Kidney (tissue), 13 donors: ENCODE measurements at regions not wholly inside any gene's neighbourhood (a gene's known extent, or its start where the extent isn't known, plus 50 kb on each side); places are given as distances from the start of the nearest gene placed in this dataset.
"Not testable (repeated sequence)": the region's sequence is repeated elsewhere in the genome, so short reads cannot be mapped to it uniquely, and the experiment has no call there.

Source experiments
- DNase-seq, 5 donors: peaks; one replicate each; pipeline ENCODE4 v3.0.0-alpha.2; 2013 to 2020
- FAIRE-seq: peaks from 2 replicates; lab custom pipeline; 2012; peaks lifted over from hg19 to GRCh38; lab: Jason Lieb, UNC
- H3K27ac ChIP-seq, 2 donors: one replicate each; pipeline ENCODE4 v1.7.0; 2013; ENCODE audit warnings: low read depth in 2 of 2, low read length in 2 of 2, inconsistent platforms in 1 of 2
- H3K27me3 ChIP-seq: one replicate; pipeline ENCODE4 v1.7.1; 2013; ENCODE audit warnings: low read length, inconsistent platforms; ENCODE audit not compliant: control insufficient read depth, insufficient read depth
- H3K36me3 ChIP-seq, 3 donors: one replicate each; pipeline versions ENCODE4 v1.7.0 to v1.7.1; 2013; ENCODE audit warnings: low read length in 3 of 3, control low read depth in 1 of 3, inconsistent platforms in 1 of 3; ENCODE audit not compliant: insufficient read depth in 3 of 3, control insufficient read depth in 2 of 3
- H3K4me1 ChIP-seq, 3 donors: one replicate each; pipeline versions ENCODE4 v1.7.0 to v1.7.1; 2013; ENCODE audit warnings: low read length in 3 of 3, inconsistent platforms in 1 of 3, low read depth in 1 of 3; ENCODE audit not compliant: control insufficient read depth in 2 of 3, insufficient read depth in 2 of 3
- H3K4me3 ChIP-seq, 3 donors: one replicate each; pipeline versions ENCODE4 v1.7.0 to v1.8.1; 2013; ENCODE audit warnings: low read length in 3 of 3, control low read depth in 1 of 3, inconsistent platforms in 1 of 3
- H3K9ac ChIP-seq, 3 donors: one replicate each; pipeline versions ENCODE4 v1.7.0 to v1.7.1; 2013; ENCODE audit warnings: low read length in 3 of 3, control low read depth in 1 of 3, inconsistent platforms in 1 of 3
- H3K9me3 ChIP-seq, 3 donors: one replicate each; pipeline versions ENCODE4 v1.7.0 to v1.7.1; 2013; ENCODE audit warnings: low read length in 3 of 3, control low read depth in 1 of 3, inconsistent platforms in 1 of 3; ENCODE audit not compliant: control insufficient read depth in 2 of 3, insufficient read depth in 1 of 3
- CTCF ChIP-seq: IDR thresholded peaks from 3 replicates; pipeline ENCODE4 v1.5.1; 2012; ENCODE audit warnings: mild to moderate bottlenecking, moderate library complexity, borderline replicate concordance; ENCODE audit not compliant: insufficient read depth; ENCODE audit errors: extremely low read depth
- intact Hi-C: fragments of 100-400 bp; cut with DNase I; formaldehyde crosslinking; loops from one replicate; pipeline ENCODE4 v1.11.1; 2022
- donor health status: control.
- donor health status: control.
- donor health status: control.
- donor health status: control.
- donor health status: control.
- donor health status: DM: yes; HTN: yes; CAD: no.
- donor health status: Normal renal cell carcinoma (clear cell type).

GRCh38 chr10:35959252-35959651 lies 317.2 kb upstream of the FZD8 start:
- Histone ChIP-seq H3K4me1 (no peaks in the 10 kb centered on the region), H3K9ac (no peak overlapping the region), H3K27me3 (no peaks in the 10 kb centered on the region), H3K27ac (no peak overlapping the region), H3K9me3 (no peaks in the 10 kb centered on the region), H3K4me3 (no peak overlapping the region), H3K36me3 (no peaks in the 10 kb centered on the region)
- DNase-seq: no peak
- no peak for TF ChIP-seq CTCF
- intact Hi-C loops: no loop called here
- no peak for FAIRE-seq

GRCh38 chr10:35958609-35959008 lies 316.5 kb upstream of the FZD8 start:
- H3K36me3 ChIP-seq, H3K4me3 ChIP-seq, H3K9me3 ChIP-seq, DNase-seq, H3K27ac ChIP-seq, H3K9ac ChIP-seq, FAIRE-seq, H3K4me1 ChIP-seq, intact Hi-C loops, H3K27me3 ChIP-seq: not testable (repeated sequence)

DNA sequence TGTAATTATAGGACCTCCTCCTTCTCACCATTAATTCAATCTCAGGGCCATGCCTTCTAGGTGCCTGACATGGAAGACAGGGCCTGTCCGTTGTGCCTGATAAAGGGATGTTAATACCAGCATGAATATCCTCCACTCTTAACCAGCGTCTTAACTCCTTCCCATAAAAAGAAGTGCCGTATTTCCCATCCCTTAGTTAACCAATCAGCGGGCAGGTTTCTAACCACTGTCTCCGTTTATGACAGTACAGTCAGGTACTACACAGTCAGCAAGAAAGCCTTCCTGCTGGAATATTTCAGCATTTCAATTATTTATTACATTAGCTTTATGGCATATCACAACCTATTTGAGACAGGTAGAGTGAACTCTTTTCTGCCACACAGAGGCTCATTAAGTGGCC lies 308.6 kb upstream of the FZD8 start:
- no peaks in the 10 kb centered on the region for H3K9me3 ChIP-seq
- H3K36me3 ChIP-seq: no peaks in the 10 kb centered on the region
- intact Hi-C loops: no loop called here
- DNase-seq (no peak), FAIRE-seq (no peak)
- H3K4me1 ChIP-seq: no peaks in the 10 kb centered on the region
- TF ChIP-seq CTCF: no peak
- no peak overlapping the region for H3K27ac ChIP-seq
- no peak overlapping the region for H3K9ac ChIP-seq
- H3K27me3 ChIP-seq: no peaks in the 10 kb centered on the region
- H3K4me3 ChIP-seq: no peak overlapping the region

- Histone ChIP-seq H3K4me1 (no peaks in the 10 kb centered on the region), H3K36me3 (no peaks in the 10 kb centered on the region), H3K27me3 (no peaks in the 10 kb centered on the region), H3K9ac (no peak overlapping the region), H3K27ac (no peak overlapping the region), H3K9me3 (no peaks in the 10 kb centered on the region), H3K4me3 (no peak overlapping the region)
- intact Hi-C loops: no loop called here
- DNase-seq: no peak
- no peak for TF ChIP-seq CTCF
- no peak for FAIRE-seq
Observed at GRCh38 chr10:35950226-35950625, 308.1 kb upstream of the FZD8 start.
